Heart left ventricle (tissue), 13 donors: ENCODE measurements at regions not wholly inside any gene's neighbourhood (a gene's known extent, or its start where the extent isn't known, plus 50 kb on each side); places are given as distances from the start of the nearest gene placed in this dataset.

Experiments
- CTCF ChIP-seq, 12 donors: fragments of 200-600 bp; sonication (generic) in 4 of 12; IDR thresholded peaks; one replicate each; pipeline versions ENCODE4 v1.5.0 to v1.8.0; 2018 to 2022; ENCODE audit warnings: antibody characterized with exemption in 12 of 12, mild to moderate bottlenecking in 5 of 12
- POLR2A ChIP-seq, 2 donors: fragments of 450-650 bp; IDR thresholded peaks; one replicate each; pipeline ENCODE4 v1.6.1; 2017; ENCODE audit warnings: antibody characterized with exemption in 2 of 2, mild to moderate bottlenecking in 2 of 2, moderate library complexity in 2 of 2
- donor health status: ischemic (EF 13 %, LVEDD 7.1; RV severe dilation, severe dysfunction).
- donor health status: DM: no; HTN: yes; CAD: no.
- donor health status: DM: no; HTN: no; CAD: no.
- donor health status: ischemic (EF 25% LVEDD 6.9; RV normal size, moderate dysfunction).
- donor health status: ischemic (EF 25% LVEDD 5.7; RV mildly dilated, moderate dysfunction).
- donor health status: ischemic (EF 35%, LVEDD 5.7; RV mildly dilated, moderate dysfunction).
- donor health status: nonischemic (EF 11% LVEDD 7.7; RV severe dilation, severe dysfunction).
- donor health status: DM: yes; HTN: yes; CAD: no.
- donor health status: PGD.
- donor health status: ischemic (EF 29% LVEDD 5.4; RV normal size, mild dysfunction).
- donor health status: nonischemic (EF 23%, LVEDD 6.1; RV moderate dilation, normal function).

- TF ChIP-seq CTCF (IDR thresholded peaks at IDR 0.05) (no peak), POLR2A (IDR thresholded peaks at IDR 0.05) (no peak)
Measured at GRCh38 chr9:1115370-1115769, 65.2 kb downstream of the DMRT2 start.
